ENCODE measurements at regions not wholly inside any gene's neighbourhood (a gene's known extent, or its start where the extent isn't known, plus 50 kb on each side); places are given as distances from the start of the nearest gene placed in this dataset.

DNA sequence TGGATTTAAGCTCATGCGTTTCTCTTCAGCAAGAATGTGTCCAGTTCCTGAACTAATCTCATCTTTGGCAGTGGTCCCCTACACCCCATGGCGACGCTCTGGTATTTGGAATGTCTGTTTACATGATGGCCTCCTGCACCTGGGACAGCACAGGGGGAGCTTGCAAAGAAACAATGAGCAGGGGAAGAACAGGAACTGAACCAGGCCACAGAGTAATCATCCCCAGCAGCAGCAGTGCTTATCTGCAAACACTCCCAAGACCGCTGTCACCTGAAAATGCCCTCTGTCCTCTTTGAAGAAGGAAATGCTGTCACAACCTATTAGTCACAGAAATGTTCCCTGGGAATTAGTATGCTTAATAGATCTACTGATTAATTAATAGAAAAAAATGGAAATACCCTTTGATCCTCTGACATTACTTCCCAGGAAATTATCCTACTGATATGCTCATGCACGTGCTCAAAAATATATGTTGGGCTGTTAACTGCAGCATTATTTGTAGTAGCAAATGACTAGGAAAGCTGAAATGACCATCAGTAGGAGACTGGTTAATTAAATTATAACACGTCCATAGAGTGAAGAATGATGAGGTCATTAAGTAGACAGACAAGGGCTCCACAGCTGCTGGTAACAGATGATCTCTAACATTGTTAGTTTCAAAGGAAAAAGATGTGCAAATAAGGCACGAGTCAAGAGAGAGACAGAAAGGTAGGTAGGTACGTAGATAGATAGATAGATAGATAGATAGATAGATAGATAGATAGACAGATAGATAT is 279.3 kb upstream of the FLRT2 start:
- Histone ChIP-seq H3K4me1 (no peaks in the 10 kb centered on the region), H3K27me3 (no peaks in the 10 kb centered on the region), H3K36me3 (no peaks in the 10 kb centered on the region), H3K9me3 (no peaks in the 10 kb centered on the region), H3K27ac (no peak overlapping the region), H3K4me3 (no peak overlapping the region)
- TF ChIP-seq, protein P1, sequence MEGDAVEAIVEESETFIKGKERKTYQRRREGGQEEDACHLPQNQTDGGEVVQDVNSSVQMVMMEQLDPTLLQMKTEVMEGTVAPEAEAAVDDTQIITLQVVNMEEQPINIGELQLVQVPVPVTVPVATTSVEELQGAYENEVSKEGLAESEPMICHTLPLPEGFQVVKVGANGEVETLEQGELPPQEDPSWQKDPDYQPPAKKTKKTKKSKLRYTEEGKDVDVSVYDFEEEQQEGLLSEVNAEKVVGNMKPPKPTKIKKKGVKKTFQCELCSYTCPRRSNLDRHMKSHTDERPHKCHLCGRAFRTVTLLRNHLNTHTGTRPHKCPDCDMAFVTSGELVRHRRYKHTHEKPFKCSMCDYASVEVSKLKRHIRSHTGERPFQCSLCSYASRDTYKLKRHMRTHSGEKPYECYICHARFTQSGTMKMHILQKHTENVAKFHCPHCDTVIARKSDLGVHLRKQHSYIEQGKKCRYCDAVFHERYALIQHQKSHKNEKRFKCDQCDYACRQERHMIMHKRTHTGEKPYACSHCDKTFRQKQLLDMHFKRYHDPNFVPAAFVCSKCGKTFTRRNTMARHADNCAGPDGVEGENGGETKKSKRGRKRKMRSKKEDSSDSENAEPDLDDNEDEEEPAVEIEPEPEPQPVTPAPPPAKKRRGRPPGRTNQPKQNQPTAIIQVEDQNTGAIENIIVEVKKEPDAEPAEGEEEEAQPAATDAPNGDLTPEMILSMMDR (IDR thresholded peaks at IDR 0.05): no peak
- TF ChIP-seq POLR2A (IDR thresholded peaks at IDR 0.05): no peak
- DNase-seq (no peak), ATAC-seq (peak in 3 of 4 donors; percentile 32 to 49 (median 41))
- intact Hi-C loops (cut with DNase I): no loop called here
- 26% methylated on average over 8 of the region's 8 CpGs for WGBS (ENCODE audit: insufficient coverage, low coverage, low lambda C conversion rate, missing lambda C conversion rate)

DNA sequence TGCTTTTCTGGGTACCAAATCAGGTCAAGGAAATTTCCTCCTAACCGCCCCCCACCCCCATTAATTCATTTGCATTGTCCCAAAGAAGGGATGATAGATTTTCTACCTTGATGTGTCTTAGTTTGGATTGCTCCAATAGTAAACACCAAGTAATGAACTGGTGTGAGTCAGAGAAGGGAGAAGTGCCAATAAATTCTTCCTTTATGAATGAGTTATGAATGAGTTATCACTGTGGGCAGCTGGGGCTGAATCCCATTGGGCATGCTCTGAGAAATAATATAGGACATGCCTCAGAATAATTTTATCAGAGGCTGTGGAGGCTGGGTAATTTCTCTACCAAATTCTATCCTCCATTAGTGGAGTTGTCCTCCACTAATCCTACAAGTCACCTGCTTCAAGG is 277.9 kb upstream of the FLRT2 start:
- Histone ChIP-seq H3K9me3 (no peaks in the 10 kb centered on the region), H3K27me3 (no peaks in the 10 kb centered on the region), H3K27ac (no peak overlapping the region), H3K4me1 (no peaks in the 10 kb centered on the region), H3K36me3 (no peaks in the 10 kb centered on the region), H3K4me3 (no peak overlapping the region)
- 42% methylated on average over 1 of the region's 1 CpG for WGBS (ENCODE audit: insufficient coverage, low coverage, low lambda C conversion rate, missing lambda C conversion rate)
- intact Hi-C loops (cut with DNase I): no loop called here
- DNase-seq (no peak), ATAC-seq (no peak)
- TF ChIP-seq, protein P1 (IDR thresholded peaks at IDR 0.05): no peak
- TF ChIP-seq POLR2A (IDR thresholded peaks at IDR 0.05): no peak

DNA sequence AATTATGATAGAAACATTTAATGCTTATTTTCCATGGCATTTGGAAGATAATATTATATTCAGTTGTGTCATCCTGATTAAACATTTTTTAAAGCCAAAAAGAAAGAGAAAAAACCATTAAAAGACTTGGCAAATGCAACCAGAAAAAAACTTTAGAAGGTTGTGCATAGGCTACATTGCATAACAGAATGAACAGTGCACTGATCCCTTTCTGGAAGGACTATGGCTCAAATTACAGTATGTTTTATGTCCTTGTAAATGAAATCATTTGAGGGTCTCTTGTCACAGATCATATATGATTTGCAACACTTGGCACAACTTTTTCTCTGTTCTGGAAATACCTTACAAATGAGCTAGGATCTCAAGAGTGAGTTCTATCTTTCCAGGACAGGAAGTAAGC is 275.2 kb upstream of the FLRT2 start:
- Histone ChIP-seq H3K27me3 (no peaks in the 10 kb centered on the region), H3K27ac (no peak overlapping the region), H3K36me3 (no peaks in the 10 kb centered on the region), H3K4me3 (no peak overlapping the region), H3K4me1 (no peaks in the 10 kb centered on the region), H3K9me3 (no peaks in the 10 kb centered on the region)
- DNase-seq (no peak), ATAC-seq (no peak)
- intact Hi-C loops (cut with DNase I): no loop called here
- TF ChIP-seq, protein P1 (IDR thresholded peaks at IDR 0.05): no peak
- no peak for TF ChIP-seq POLR2A (IDR thresholded peaks at IDR 0.05)

DNA sequence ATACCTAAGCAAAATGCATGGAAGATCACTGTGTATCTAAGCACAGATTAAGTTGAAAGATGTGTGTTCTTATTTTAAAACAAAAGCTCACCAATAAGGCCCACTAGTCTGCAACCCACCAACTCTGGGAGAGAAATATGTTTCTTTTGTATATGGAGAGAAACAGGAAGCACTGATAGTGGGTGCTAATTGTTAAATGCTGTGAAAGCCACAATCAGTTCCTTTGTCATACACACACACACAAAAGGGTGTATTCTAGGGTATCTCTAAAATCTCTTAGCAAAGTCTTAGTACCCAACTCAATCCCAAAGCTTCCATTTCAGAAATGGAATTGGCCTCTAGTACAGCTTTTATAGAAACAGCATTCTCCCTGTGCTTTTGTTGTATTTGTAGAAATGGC is 272.7 kb upstream of the FLRT2 start:
- Histone ChIP-seq H3K4me1 (no peaks in the 10 kb centered on the region), H3K27me3 (no peaks in the 10 kb centered on the region), H3K27ac (no peak overlapping the region), H3K9me3 (no peaks in the 10 kb centered on the region), H3K4me3 (no peak overlapping the region), H3K36me3 (no peaks in the 10 kb centered on the region)
- intact Hi-C loops (cut with DNase I): no loop called here
- TF ChIP-seq POLR2A (IDR thresholded peaks at IDR 0.05): no peak
- TF ChIP-seq, protein P1 (IDR thresholded peaks at IDR 0.05): no peak
- ATAC-seq: no peak
- DNase-seq: no peak
